ENCODE measurements at regions not wholly inside any gene's neighbourhood (a gene's known extent, or its start where the extent isn't known, plus 50 kb on each side); places are given as distances from the start of the nearest gene placed in this dataset.
"Not testable (repeated sequence)": the region's sequence is repeated elsewhere in the genome, so short reads cannot be mapped to it uniquely, and the experiment has no call there.

DNA sequence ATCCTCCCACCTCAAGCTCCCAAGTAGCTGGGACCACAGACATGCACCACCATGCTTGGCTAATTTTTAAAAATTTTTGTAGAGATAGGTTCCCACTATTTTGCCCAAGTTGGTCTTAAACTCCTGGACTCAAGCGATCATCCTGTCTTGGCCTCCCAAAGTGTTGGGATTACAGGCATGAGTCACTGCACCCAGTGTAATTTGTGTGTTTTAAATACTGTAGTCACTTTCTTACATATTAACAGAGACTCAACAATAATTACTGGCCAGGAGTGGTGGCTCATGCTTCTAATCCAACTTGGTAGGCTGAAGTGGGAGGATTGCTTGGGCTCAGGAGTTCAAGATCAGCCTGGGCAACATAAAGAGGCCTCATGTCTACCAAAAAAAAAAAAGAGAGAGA, 293.0 kb downstream of the RDH14 start:
- Histone ChIP-seq H3K27me3 (no peaks in the 10 kb centered on the region), H3K36me3 (no peaks in the 10 kb centered on the region), H3K9me3 (no peaks in the 10 kb centered on the region), H3K4me3 (no peak overlapping the region), H3K4me1 (ENCODE audit: insufficient read depth) (no peaks in the 10 kb centered on the region), H3K27ac (no peak overlapping the region)
- TF ChIP-seq, protein P1, sequence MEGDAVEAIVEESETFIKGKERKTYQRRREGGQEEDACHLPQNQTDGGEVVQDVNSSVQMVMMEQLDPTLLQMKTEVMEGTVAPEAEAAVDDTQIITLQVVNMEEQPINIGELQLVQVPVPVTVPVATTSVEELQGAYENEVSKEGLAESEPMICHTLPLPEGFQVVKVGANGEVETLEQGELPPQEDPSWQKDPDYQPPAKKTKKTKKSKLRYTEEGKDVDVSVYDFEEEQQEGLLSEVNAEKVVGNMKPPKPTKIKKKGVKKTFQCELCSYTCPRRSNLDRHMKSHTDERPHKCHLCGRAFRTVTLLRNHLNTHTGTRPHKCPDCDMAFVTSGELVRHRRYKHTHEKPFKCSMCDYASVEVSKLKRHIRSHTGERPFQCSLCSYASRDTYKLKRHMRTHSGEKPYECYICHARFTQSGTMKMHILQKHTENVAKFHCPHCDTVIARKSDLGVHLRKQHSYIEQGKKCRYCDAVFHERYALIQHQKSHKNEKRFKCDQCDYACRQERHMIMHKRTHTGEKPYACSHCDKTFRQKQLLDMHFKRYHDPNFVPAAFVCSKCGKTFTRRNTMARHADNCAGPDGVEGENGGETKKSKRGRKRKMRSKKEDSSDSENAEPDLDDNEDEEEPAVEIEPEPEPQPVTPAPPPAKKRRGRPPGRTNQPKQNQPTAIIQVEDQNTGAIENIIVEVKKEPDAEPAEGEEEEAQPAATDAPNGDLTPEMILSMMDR (IDR thresholded peaks at IDR 0.05): no peak
- TF ChIP-seq EP300 (IDR thresholded peaks at IDR 0.05): no peak
- TF ChIP-seq POLR2A (IDR thresholded peaks at IDR 0.05): no peak
- intact Hi-C loops (cut with DNase I): no loop called here
- WGBS, 3 donors: 93 to 100% (median 100%) methylated on average over 1 of the region's 1 CpG
- no peak for DNase-seq

DNA sequence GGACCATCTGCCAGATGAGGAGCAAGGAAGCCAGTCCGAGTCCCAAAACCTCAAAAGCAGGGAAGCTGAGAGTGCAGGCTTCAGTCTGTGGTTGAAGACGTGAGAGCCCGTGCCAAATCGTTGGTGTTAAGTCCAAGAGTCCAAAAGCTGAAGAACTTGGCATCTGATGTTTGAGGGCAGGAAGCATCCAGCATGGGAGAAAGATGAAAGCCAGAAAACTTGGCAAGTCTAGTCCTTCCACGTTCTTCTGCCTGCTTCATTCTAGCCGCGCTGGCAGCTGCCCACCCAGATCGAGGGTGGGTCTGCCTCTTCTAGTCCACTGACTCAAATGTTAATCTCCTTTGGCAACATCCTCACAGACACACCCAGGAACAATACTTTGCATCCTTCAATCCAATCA, 293.8 kb downstream of the RDH14 start:
- H3K9me3 ChIP-seq; H3K27ac ChIP-seq; DNase-seq; H3K4me1 ChIP-seq (ENCODE audit: insufficient read depth); H3K4me3 ChIP-seq; intact Hi-C loops (cut with DNase I); H3K36me3 ChIP-seq; H3K27me3 ChIP-seq: not testable (repeated sequence)
- WGBS, 3 donors: 72 to 81% (median 75%) methylated on average over 8 of the region's 8 CpGs

GRCh38 chr2:18265614-18266586, 294.6 kb downstream of the RDH14 start:
- TF ChIP-seq POLR2A (IDR thresholded peaks at IDR 0.05) (no peak), EP300 (IDR thresholded peaks at IDR 0.05) (no peak)
- TF ChIP-seq, protein P1 (IDR thresholded peaks at IDR 0.05): no peak
- H3K4me3 ChIP-seq: no peak overlapping the region
- H3K4me1 ChIP-seq (ENCODE audit: insufficient read depth): no peaks in the 10 kb centered on the region
- H3K9me3 ChIP-seq: no peaks in the 10 kb centered on the region
- no peak for DNase-seq
- no peaks in the 10 kb centered on the region for H3K27me3 ChIP-seq
- no peak overlapping the region for H3K27ac ChIP-seq
- no peaks in the 10 kb centered on the region for H3K36me3 ChIP-seq
- intact Hi-C loops (cut with DNase I): no loop called here
- WGBS, 3 donors: 75 to 83% (median 80%) methylated on average over 7 of the region's 7 CpGs

GRCh38 chr2:18262601-18263000, 297.9 kb downstream of the RDH14 start:
- H3K36me3 ChIP-seq: no peaks in the 10 kb centered on the region
- H3K4me1 ChIP-seq (ENCODE audit: insufficient read depth): no peaks in the 10 kb centered on the region
- no peak overlapping the region for H3K4me3 ChIP-seq
- no peak for DNase-seq
- intact Hi-C loops (cut with DNase I): no loop called here
- no peak overlapping the region for H3K27ac ChIP-seq
- TF ChIP-seq, protein P1 (IDR thresholded peaks at IDR 0.05): no peak
- TF ChIP-seq POLR2A (IDR thresholded peaks at IDR 0.05): no peak
- no peak for TF ChIP-seq EP300 (IDR thresholded peaks at IDR 0.05)
- WGBS, 3 donors: 22 to 42% (median 39%) methylated on average over 4 of the region's 4 CpGs
- no peaks in the 10 kb centered on the region for H3K9me3 ChIP-seq
- H3K27me3 ChIP-seq: no peaks in the 10 kb centered on the region

GRCh38 chr2:18253686-18254197, 306.7 kb downstream of the RDH14 start:
- intact Hi-C loops (cut with DNase I): no loop called here
- DNase-seq: no peak
- TF ChIP-seq, protein P1 (IDR thresholded peaks at IDR 0.05): no peak
- TF ChIP-seq POLR2A (IDR thresholded peaks at IDR 0.05): no peak
- TF ChIP-seq EP300 (IDR thresholded peaks at IDR 0.05): no peak
- Histone ChIP-seq H3K27ac (no peak overlapping the region), H3K4me1 (ENCODE audit: insufficient read depth) (no peaks in the 10 kb centered on the region), H3K27me3 (no peaks in the 10 kb centered on the region), H3K4me3 (no peak overlapping the region), H3K9me3 (no peaks in the 10 kb centered on the region), H3K36me3 (no peaks in the 10 kb centered on the region)
- WGBS, 3 donors: 91 to 93% (median 91%) methylated on average over 5 of the region's 5 CpGs

Data from ovary (tissue), 7 donors.